Endodermal cell (in vitro differentiated cells): ENCODE measurements at regions not wholly inside any gene's neighbourhood (a gene's known extent, or its start where the extent isn't known, plus 50 kb on each side); places are given as distances from the start of the nearest gene placed in this dataset.

Experiments
- DNase-seq: peaks from one replicate; pipeline ENCODE4 v3.0.0-alpha.2; 2017
- H3K27ac ChIP-seq: 2 replicates; pipeline ENCODE4 v1.5.1; 2013; ENCODE audit warnings: mild to moderate bottlenecking, low read depth, low read length, moderate library complexity
- H3K27me3 ChIP-seq: 2 replicates; pipeline ENCODE4 v1.6.1; 2013; ENCODE audit warnings: mild to moderate bottlenecking, low read length, moderate library complexity; ENCODE audit not compliant: insufficient read depth, control insufficient read depth, poor library complexity, severe bottlenecking
- H3K36me3 ChIP-seq: 2 replicates; pipeline ENCODE4 v1.7.0; 2013; ENCODE audit warnings: mild to moderate bottlenecking, low read length, moderate library complexity; ENCODE audit not compliant: control insufficient read depth, insufficient read depth
- H3K4me1 ChIP-seq: one replicate; pipeline ENCODE4 v1.7.0; 2013; ENCODE audit warnings: low read length; ENCODE audit not compliant: control insufficient read depth, insufficient read depth
- H3K4me3 ChIP-seq: 2 replicates; pipeline ENCODE4 v1.5.1; 2013; ENCODE audit warnings: mild to moderate bottlenecking, low read length, moderate library complexity
- H3K9ac ChIP-seq: 2 replicates; pipeline ENCODE4 v1.6.1; 2013; ENCODE audit warnings: mild to moderate bottlenecking, low read length, moderate library complexity; ENCODE audit not compliant: poor library complexity, severe bottlenecking; ENCODE audit errors: extremely low read depth
- H3K9me3 ChIP-seq: 2 replicates; pipeline ENCODE4 v1.6.1; 2013; ENCODE audit warnings: mild to moderate bottlenecking, low read length, moderate library complexity; ENCODE audit not compliant: control insufficient read depth
- H3K27ac Mint-ChIP-seq: 2 replicates; pipeline ENCODE4 v1.8.0; 2020; ENCODE audit warnings: mixed read lengths
- H3K27me3 Mint-ChIP-seq: 2 replicates; pipeline ENCODE4 v1.8.0; 2021; ENCODE audit warnings: mild to moderate bottlenecking, mixed read lengths; ENCODE audit not compliant: insufficient read depth
- H3K36me3 Mint-ChIP-seq: 2 replicates; pipeline ENCODE4 v1.8.0; 2020; ENCODE audit warnings: low read depth, mixed read lengths
- H3K4me1 Mint-ChIP-seq: 2 replicates; pipeline ENCODE4 v1.8.0; 2020; ENCODE audit warnings: mixed read lengths
- H3K4me3 Mint-ChIP-seq: 2 replicates; pipeline ENCODE4 v1.8.0; 2020; ENCODE audit warnings: mild to moderate bottlenecking, moderate library complexity, mixed read lengths
- H3K9me3 Mint-ChIP-seq: 2 replicates; pipeline ENCODE4 v1.8.0; 2020; ENCODE audit warnings: mild to moderate bottlenecking, mixed read lengths
- CTCF ChIP-seq: fragments of 200-600 bp; sonication (generic); conservative IDR thresholded peaks from 2 replicates; pipeline ENCODE4 v1.5.0; 2021; ENCODE audit warnings: antibody characterized with exemption, mild to moderate bottlenecking
- WGBS, 2 experiments: methylation state at CpG; one replicate each; pipeline versions ENCODE4 v1.1.5 to v1.1.7; 2013; ENCODE audit warnings: missing lambda C conversion rate in 2 of 2, mixed read lengths in 1 of 2; ENCODE audit not compliant: insufficient coverage in 1 of 2, insufficient read length in 1 of 2; 5-methylcytosine and 5-hydroxymethylcytosine counted together

GRCh38 chr4:180953572-180953971 is 1289.6 kb upstream of the TENM3 start:
- H3K27me3 ChIP-seq: no peaks in the 10 kb centered on the region
- H3K4me1 Mint-ChIP-seq: no peaks in the 10 kb centered on the region
- H3K36me3 ChIP-seq: no peaks in the 10 kb centered on the region
- DNase-seq: peak; percentile 63
- H3K9me3 Mint-ChIP-seq: no peaks in the 10 kb centered on the region
- no peaks in the 10 kb centered on the region for H3K36me3 Mint-ChIP-seq
- no peaks in the 10 kb centered on the region for H3K4me1 ChIP-seq
- no peaks in the 10 kb centered on the region for H3K9me3 ChIP-seq
- H3K4me3 ChIP-seq: no peak overlapping the region
- no peak overlapping the region for H3K27ac Mint-ChIP-seq
- 87 to 100% methylated on average over 2 to 4 of the region's 4 CpGs for WGBS, 2 experiments
- no peak overlapping the region for H3K4me3 Mint-ChIP-seq
- H3K27ac ChIP-seq: no peak overlapping the region
- TF ChIP-seq CTCF: peak; percentile 76
- no peak overlapping the region for H3K9ac ChIP-seq
- no peaks in the 10 kb centered on the region for H3K27me3 Mint-ChIP-seq

- no peak overlapping the region for H3K9ac ChIP-seq
- 85 to 100% methylated on average over 1 to 4 of the region's 4 CpGs for WGBS, 2 experiments
- peak; percentile 39 for TF ChIP-seq CTCF
- H3K27me3 ChIP-seq: no peaks in the 10 kb centered on the region
- no peak for DNase-seq
- peak overlapping the region; percentile 30 for H3K27ac ChIP-seq
- no peak overlapping the region for H3K27ac Mint-ChIP-seq
- H3K27me3 Mint-ChIP-seq: no peaks in the 10 kb centered on the region
- H3K9me3 ChIP-seq: no peaks in the 10 kb centered on the region
- H3K36me3 ChIP-seq: no peaks in the 10 kb centered on the region
- no peaks in the 10 kb centered on the region for H3K9me3 Mint-ChIP-seq
- no peak overlapping the region for H3K4me3 ChIP-seq
- H3K4me1 ChIP-seq: no peaks in the 10 kb centered on the region
- peaks cover 24% of the 10 kb centered on the region for H3K4me1 Mint-ChIP-seq
- no peak overlapping the region for H3K4me3 Mint-ChIP-seq
- H3K36me3 Mint-ChIP-seq: no peaks in the 10 kb centered on the region
Measured at GRCh38 chr4:180960743-180961401, 1282.3 kb upstream of the TENM3 start.

- no peaks in the 10 kb centered on the region for H3K27me3 ChIP-seq
- H3K27me3 Mint-ChIP-seq: no peaks in the 10 kb centered on the region
- 92 to 96% methylated on average over 2 of the region's 3 CpGs for WGBS, 2 experiments
- no peak for DNase-seq
- H3K4me1 ChIP-seq: no peaks in the 10 kb centered on the region
- no peaks in the 10 kb centered on the region for H3K9me3 ChIP-seq
- no peak overlapping the region for H3K9ac ChIP-seq
- H3K36me3 ChIP-seq: no peaks in the 10 kb centered on the region
- no peak overlapping the region for H3K4me3 ChIP-seq
- no peak overlapping the region for H3K27ac ChIP-seq
- no peak overlapping the region for H3K4me3 Mint-ChIP-seq
- H3K36me3 Mint-ChIP-seq: no peaks in the 10 kb centered on the region
- no peak for TF ChIP-seq CTCF
- no peaks in the 10 kb centered on the region for H3K9me3 Mint-ChIP-seq
- peaks cover 24% of the 10 kb centered on the region for H3K4me1 Mint-ChIP-seq
- H3K27ac Mint-ChIP-seq: no peak overlapping the region
Measured at GRCh38 chr4:180962268-180962667, 1280.9 kb upstream of the TENM3 start.
